ENCODE measurements at regions not wholly inside any gene's neighbourhood (a gene's known extent, or its start where the extent isn't known, plus 50 kb on each side); places are given as distances from the start of the nearest gene placed in this dataset.
A peak's percentile ranks its signal among the peaks of the same experiment; 100 is the strongest.

DNA sequence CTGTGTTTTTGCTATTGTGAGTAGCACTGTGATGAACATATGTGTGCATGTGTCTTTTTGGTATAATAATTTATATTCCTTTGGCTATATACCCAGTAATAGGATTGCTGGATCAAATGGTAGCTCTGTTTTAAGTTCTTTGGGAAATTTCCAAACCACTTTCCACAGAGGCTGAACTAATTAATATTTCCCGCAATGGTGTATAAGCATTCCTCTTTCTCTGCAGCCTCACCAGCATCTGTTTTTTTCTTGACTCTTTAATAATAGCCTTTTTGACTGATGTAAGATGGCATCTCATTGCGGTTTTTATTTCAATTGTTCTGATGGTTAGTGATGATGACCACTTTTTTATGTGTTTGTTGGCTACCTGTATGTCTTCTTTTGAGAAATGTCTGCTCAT lies 247.7 kb upstream of the NDST3 start:
- no peak for TF ChIP-seq CTCF (IDR thresholded peaks at IDR 0.05; ENCODE audit: insufficient read depth, low read depth, low read length, missing control alignments)
- DNase-seq (ENCODE audit: low read depth), result no peak
- no peak overlapping the region for H3K4me3 ChIP-seq (ENCODE audit: low read length)

- no peak for TF ChIP-seq CTCF (IDR thresholded peaks at IDR 0.05; ENCODE audit: insufficient read depth, low read depth, low read length, missing control alignments)
- H3K4me3 ChIP-seq (ENCODE audit: low read length), result no peak overlapping the region
- peak; percentile 84 for DNase-seq (ENCODE audit: low read depth)
These were observed 240.3 kb upstream of the NDST3 start for GRCh38 chr4:117793845-117794480.

DNA sequence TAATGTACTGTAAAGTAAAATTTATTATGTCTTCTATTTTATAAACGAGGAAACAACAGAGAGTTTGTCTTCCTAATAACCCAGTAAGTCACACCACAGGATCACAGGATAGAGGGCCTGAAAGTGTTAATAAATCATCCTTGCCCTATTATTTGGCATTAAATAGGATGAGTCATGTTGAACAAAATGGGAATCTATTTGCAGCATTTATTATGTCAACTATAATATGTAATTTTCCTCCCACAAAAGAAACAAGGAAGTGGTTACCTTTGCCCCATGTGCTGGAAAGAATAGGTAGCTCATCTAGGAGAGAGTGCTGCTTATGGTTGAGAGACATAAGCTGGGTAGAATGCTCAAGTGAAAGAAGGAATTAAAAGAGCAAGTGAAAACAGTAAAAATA lies 237.6 kb upstream of the NDST3 start:
- DNase-seq (ENCODE audit: low read depth), result peak; percentile 13
- no peak for TF ChIP-seq CTCF (IDR thresholded peaks at IDR 0.05; ENCODE audit: insufficient read depth, low read depth, low read length, missing control alignments)
- no peak overlapping the region for H3K4me3 ChIP-seq (ENCODE audit: low read length)

DNA sequence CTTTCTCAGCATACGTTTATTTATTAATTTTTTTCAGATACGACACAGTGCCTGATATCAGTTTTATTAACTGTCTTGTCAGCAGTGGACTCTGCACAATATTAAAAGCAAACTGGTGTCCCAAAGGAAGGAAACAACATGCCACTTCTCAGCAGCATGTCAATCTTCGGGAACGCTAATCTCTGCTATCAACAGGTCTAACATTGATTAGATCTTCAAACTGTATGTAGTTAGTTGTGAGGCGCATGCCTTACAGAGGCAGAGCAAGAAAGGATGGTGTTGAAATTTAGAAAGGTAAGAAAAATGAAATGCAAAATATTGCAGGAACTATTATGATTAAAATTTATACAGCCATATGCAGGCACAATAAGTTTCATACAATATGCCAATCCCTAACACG lies 233.7 kb upstream of the NDST3 start:
- no peak overlapping the region for H3K4me3 ChIP-seq (ENCODE audit: low read length)
- TF ChIP-seq CTCF (IDR thresholded peaks at IDR 0.05; ENCODE audit: insufficient read depth, low read depth, low read length, missing control alignments), result no peak
- DNase-seq (ENCODE audit: low read depth), result no peak

DNA sequence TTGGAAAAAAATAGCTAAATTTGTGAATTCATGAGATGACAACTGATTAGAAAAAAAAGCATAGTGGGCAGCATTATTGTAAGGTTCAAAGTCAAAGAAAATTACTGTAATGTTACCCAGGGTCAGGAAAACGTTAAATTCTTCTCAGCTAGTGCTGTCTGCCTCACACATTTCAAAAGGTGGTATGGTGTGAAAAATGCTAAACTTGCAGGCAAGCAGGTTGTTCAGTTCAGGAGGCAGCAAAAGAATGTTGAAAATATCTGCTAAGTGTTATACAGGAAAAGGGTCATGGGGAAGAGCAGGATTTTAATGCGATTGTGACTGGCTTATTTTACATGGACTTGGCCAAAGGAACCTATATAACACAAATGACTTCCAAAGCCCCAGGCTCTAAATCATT lies 232.5 kb upstream of the NDST3 start:
- DNase-seq (ENCODE audit: low read depth), result no peak
- H3K4me3 ChIP-seq (ENCODE audit: low read length), result no peak overlapping the region
- no peak for TF ChIP-seq CTCF (IDR thresholded peaks at IDR 0.05; ENCODE audit: insufficient read depth, low read depth, low read length, missing control alignments)

- no peak for TF ChIP-seq CTCF (IDR thresholded peaks at IDR 0.05; ENCODE audit: insufficient read depth, low read depth, low read length, missing control alignments)
- no peak for DNase-seq (ENCODE audit: low read depth)
- no peak overlapping the region for H3K4me3 ChIP-seq (ENCODE audit: low read length)
These were observed 222.6 kb upstream of the NDST3 start for GRCh38 chr4:117811731-117812130.

Measured in epithelial cell of esophagus (primary cell).